ENCODE measurements at regions not wholly inside any gene's neighbourhood (a gene's known extent, or its start where the extent isn't known, plus 50 kb on each side); places are given as distances from the start of the nearest gene placed in this dataset.

- DNase-seq: no peak
Observed at GRCh38 chr5:168048486-168048885, 243.0 kb upstream of the WWC1 start.

GRCh38 chr5:168052686-168053085 lies 238.8 kb upstream of the WWC1 start:
- no peak for DNase-seq

- DNase-seq: no peak
Observed at GRCh38 chr5:168054091-168054490, 237.4 kb upstream of the WWC1 start.

- no peak for DNase-seq
Observed at GRCh38 chr5:168055141-168055683, 236.2 kb upstream of the WWC1 start.

GRCh38 chr5:168055961-168056360 lies 235.5 kb upstream of the WWC1 start:
- no peak for DNase-seq

- no peak for DNase-seq
Observed at GRCh38 chr5:168056499-168057182, 234.8 kb upstream of the WWC1 start.

GRCh38 chr5:168057905-168058304 lies 233.5 kb upstream of the WWC1 start:
- no peak for DNase-seq

GRCh38 chr5:168059131-168059530 lies 232.3 kb upstream of the WWC1 start:
- no peak for DNase-seq

GRCh38 chr5:168062239-168062638 lies 229.2 kb upstream of the WWC1 start:
- DNase-seq: no peak

GRCh38 chr5:168064457-168064856 lies 227.0 kb upstream of the WWC1 start:
- DNase-seq: no peak

- DNase-seq: no peak
Observed at GRCh38 chr5:168064933-168065622, 226.4 kb upstream of the WWC1 start.

- no peak for DNase-seq
Observed at GRCh38 chr5:168066536-168067208, 224.8 kb upstream of the WWC1 start.

GRCh38 chr5:168070761-168071160 lies 220.7 kb upstream of the WWC1 start:
- DNase-seq: no peak

- no peak for DNase-seq
Observed at GRCh38 chr5:168072665-168073064, 218.8 kb upstream of the WWC1 start.

GRCh38 chr5:168073311-168073710 lies 218.1 kb upstream of the WWC1 start:
- DNase-seq: no peak

- DNase-seq: no peak
Observed at GRCh38 chr5:168073991-168074800, 217.2 kb upstream of the WWC1 start.

GRCh38 chr5:168075387-168075786 lies 216.1 kb upstream of the WWC1 start:
- no peak for DNase-seq

GRCh38 chr5:168076561-168076991 lies 214.9 kb upstream of the WWC1 start:
- no peak for DNase-seq

- DNase-seq: no peak
Observed at GRCh38 chr5:168085261-168086031, 206.0 kb upstream of the WWC1 start.

GRCh38 chr5:168086104-168086610 lies 205.3 kb upstream of the WWC1 start:
- DNase-seq: no peak

GRCh38 chr5:168086746-168087145 lies 204.7 kb upstream of the WWC1 start:
- DNase-seq: no peak
